A549 (cell line): ENCODE measurements at regions not wholly inside any gene's neighbourhood (a gene's known extent, or its start where the extent isn't known, plus 50 kb on each side); places are given as distances from the start of the nearest gene placed in this dataset.
A peak's percentile ranks its signal among the peaks of the same experiment; 100 is the strongest.
"Not testable (repeated sequence)": the region's sequence is repeated elsewhere in the genome, so short reads cannot be mapped to it uniquely, and the experiment has no call there.

Experiments used
- ATAC-seq, 2 experiments: fragments of 200-7000 bp in 1 of 2; fragments of >200 bp in 1 of 2; cut with Nextera tagmentation in 1 of 2; cut with Tn5 transposase in 1 of 2; 3 replicates each; pipeline versions ENCODE4 v1.8.0 to v1.9.1; 2018 to 2020; ENCODE audit warnings: mild to moderate bottlenecking in 1 of 2, moderate library complexity in 1 of 2
- CTCF ChIA-PET: fragments of 300-600 bp; sonication (Branson Sonifier 250); formaldehyde crosslinking; extraction: SDS; loops from one replicate; lab custom pipeline; 2021; ENCODE audit warnings: antibody characterized with exemption, inconsistent platforms; lab: Yijun Ruan, JAX
- POLR2A ChIA-PET: fragments of 350-600 bp; formaldehyde crosslinking; extraction: SDS; loops from one replicate; lab custom pipeline; 2021; ENCODE audit warnings: antibody characterized with exemption, inconsistent platforms; lab: Yijun Ruan, JAX
- DNase-seq, 2 experiments: peaks; one replicate each; pipeline versions ENCODE4 v3.0.0 to v3.0.0-alpha.2; 2011 to 2016; ENCODE audit warnings: low read depth in 1 of 2, low spot score in 1 of 2
- FAIRE-seq: peaks from 2 replicates; lab custom pipeline; 2011; peaks lifted over from hg19 to GRCh38; lab: Jason Lieb, UNC
- H3K27ac ChIP-seq, 2 experiments: fragments of >200 bp; sonication (Bioruptor Twin); formaldehyde crosslinking; 3 replicates each; pipeline ENCODE4 v1.5.1; 2016 to 2017
- H3K4me1 ChIP-seq: fragments of >200 bp; sonication (Bioruptor Twin); formaldehyde crosslinking; 3 replicates; pipeline ENCODE4 v1.6.1; 2016
- H3K4me2 ChIP-seq: fragments of >200 bp; sonication (Bioruptor Twin); formaldehyde crosslinking; 3 replicates; pipeline ENCODE4 v1.6.1; 2016
- H3K4me3 ChIP-seq: fragments of >200 bp; sonication (Bioruptor Twin); formaldehyde crosslinking; 3 replicates; pipeline ENCODE4 v1.5.1; 2016
- H3K9me3 ChIP-seq: fragments of >200 bp; sonication (Bioruptor Twin); formaldehyde crosslinking; 3 replicates; pipeline ENCODE4 v1.6.1; 2016
- BHLHE40 ChIP-seq: IDR thresholded peaks from 2 replicates; pipeline ENCODE4 v1.6.1; 2012; ENCODE audit warnings: low read depth, low read length, inconsistent platforms
- CHD2 ChIP-seq: fragments of 150-350 bp; IDR thresholded peaks from 2 replicates; pipeline ENCODE4 v1.6.1; 2014; ENCODE audit warnings: low read length; ENCODE audit not compliant: partially characterized antibody
- EHF ChIP-seq: fragments of 250-450 bp; sonication (Bioruptor Pico); IDR thresholded peaks from 2 replicates; pipeline ENCODE4 v1.5.0; 2020; ENCODE audit warnings: mild to moderate bottlenecking
- EP300 ChIP-seq, 2 experiments: fragments of >200 bp; sonication (Bioruptor Twin); formaldehyde crosslinking; IDR thresholded peaks; 2 replicates in 1 of 2; 3 replicates in 1 of 2; pipeline ENCODE4 v1.6.1; 2016 to 2017
- ESRRA ChIP-seq: fragments of 150-350 bp; IDR thresholded peaks from 2 replicates; pipeline ENCODE4 v1.6.1; 2014; ENCODE audit warnings: mild to moderate bottlenecking, low read length, borderline replicate concordance
- HDAC2 ChIP-seq: fragments of 200-600 bp; sonication (generic); IDR thresholded peaks from 2 replicates; pipeline ENCODE4 v1.6.1; 2016
- HOXB5 ChIP-seq: fragments of 250-450 bp; sonication (Bioruptor Pico); IDR thresholded peaks from 2 replicates; pipeline ENCODE4 v1.5.0; 2020; ENCODE audit warnings: mild to moderate bottlenecking, moderate library complexity
- JUNB ChIP-seq: fragments of >200 bp; sonication (Bioruptor Twin); formaldehyde crosslinking; IDR thresholded peaks from 2 replicates; pipeline ENCODE4 v1.6.1; 2016
- MAFK ChIP-seq: fragments of 450-650 bp; IDR thresholded peaks from 2 replicates; pipeline ENCODE4 v1.6.1; 2014; ENCODE audit not compliant: partially characterized antibody
- MAZ ChIP-seq: fragments of 150-350 bp; IDR thresholded peaks from 2 replicates; pipeline ENCODE4 v1.6.1; 2014; ENCODE audit warnings: antibody characterized with exemption, low read depth, low read length, borderline replicate concordance
- NPAS2 ChIP-seq: fragments of 250-450 bp; sonication (Bioruptor Pico); IDR thresholded peaks from 2 replicates; pipeline ENCODE4 v1.8.0; 2022; ENCODE audit warnings: mild to moderate bottlenecking, moderate library complexity, borderline replicate concordance
- NR3C1 ChIP-seq: fragments of >200 bp; sonication (Bioruptor Twin); formaldehyde crosslinking; IDR thresholded peaks from 3 replicates; pipeline ENCODE4 v1.6.1; 2017
- POLR2A ChIP-seq: IDR thresholded peaks from 2 replicates; pipeline ENCODE4 v1.6.1; 2012; ENCODE audit warnings: mild to moderate bottlenecking, low read length
- RARB ChIP-seq: fragments of 250-450 bp; sonication (Bioruptor Pico); IDR thresholded peaks from 2 replicates; pipeline ENCODE4 v1.8.0; 2021; ENCODE audit warnings: mild to moderate bottlenecking, moderate library complexity
- RFX5 ChIP-seq: fragments of 450-650 bp; IDR thresholded peaks from 2 replicates; pipeline ENCODE4 v1.7.1; 2014; ENCODE audit warnings: antibody characterized with exemption, mild to moderate bottlenecking, moderate library complexity
- SREBF2 ChIP-seq: fragments of 450-650 bp; IDR thresholded peaks from 2 replicates; pipeline ENCODE4 v1.6.1; 2014; ENCODE audit warnings: mild to moderate bottlenecking, moderate library complexity
- TFCP2L1 ChIP-seq: fragments of 250-450 bp; sonication (Bioruptor Pico); IDR thresholded peaks from 2 replicates; pipeline ENCODE4 v1.5.0; 2021; ENCODE audit warnings: mild to moderate bottlenecking
- ZFP36 ChIP-seq: fragments of 450-650 bp; IDR thresholded peaks from 2 replicates; pipeline ENCODE4 v1.6.1; 2014; ENCODE audit warnings: borderline replicate concordance; ENCODE audit not compliant: partially characterized antibody
- WGBS: methylation state at CpG from one replicate; pipeline ENCODE4 v1.1.6; 2017; ENCODE audit errors: missing lambda C conversion rate; 5-methylcytosine and 5-hydroxymethylcytosine counted together
- TF ChIP-seq, protein P1 (sequence below): fragments of 150-350 bp; IDR thresholded peaks from 2 replicates; pipeline ENCODE4 v1.6.1; 2014; ENCODE audit warnings: low read depth, mild to moderate bottlenecking, low read length
- TF ChIP-seq, protein P2 (sequence below): fragments of 200-600 bp; sonication (generic); IDR thresholded peaks from 2 replicates; pipeline ENCODE4 v1.6.1; 2016; ENCODE audit warnings: antibody characterized with exemption, mild to moderate bottlenecking, moderate library complexity
- TF ChIP-seq, protein P3 (sequence below): fragments of >200 bp; sonication (Bioruptor Twin); formaldehyde crosslinking; IDR thresholded peaks from 3 replicates; pipeline ENCODE4 v1.6.1; 2016

DNA sequence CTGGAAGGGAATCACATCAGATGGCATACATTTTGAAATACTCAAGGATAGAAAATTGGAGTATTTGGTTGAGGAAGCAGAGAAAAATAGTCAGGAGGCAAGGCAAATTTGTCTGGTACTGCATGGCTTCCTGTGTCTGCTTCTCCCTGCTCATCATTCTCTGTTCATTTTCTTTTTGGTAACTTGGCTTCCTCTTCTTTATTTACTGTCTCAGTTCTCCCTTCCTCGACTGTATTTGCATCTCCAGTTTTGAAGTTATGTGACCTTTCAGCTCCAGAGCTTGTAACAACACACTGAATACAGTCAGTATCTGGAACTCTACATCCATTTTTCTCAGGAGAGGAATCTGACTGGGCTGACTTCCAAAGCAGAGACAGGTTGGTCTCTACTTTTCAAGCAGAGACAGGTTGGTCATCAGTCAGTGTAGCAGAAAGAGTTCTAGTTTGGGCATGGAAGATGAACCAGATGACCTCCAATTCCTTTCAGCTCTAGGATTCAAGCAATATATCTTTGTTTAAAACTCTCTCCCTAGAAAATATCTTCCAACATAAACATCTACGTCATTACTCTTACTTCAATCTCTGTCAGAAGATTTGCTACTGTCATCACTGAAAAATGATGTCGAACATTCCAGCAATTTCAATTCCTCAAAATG, 571.2 kb downstream of the ADGRL2 start:
- H3K4me3 ChIP-seq = no peak overlapping the region
- WGBS = 39% methylated on average over 3 of the region's 3 CpGs
- H3K4me2 ChIP-seq = no peak overlapping the region
- ATAC-seq = no peak
- no peaks in the 10 kb centered on the region for H3K4me1 ChIP-seq
- no peak for FAIRE-seq
- TF ChIP-seq POLR2A = no peak
- no peak for TF ChIP-seq MAFK
- no peak for TF ChIP-seq BHLHE40
- no peak for TF ChIP-seq HDAC2
- no peak for TF ChIP-seq RARB
- no peak for TF ChIP-seq NPAS2
- TF ChIP-seq EP300 (IDR thresholded peaks at IDR 0.05) = no peak
- TF ChIP-seq HOXB5 (CRISPR knock-in tag) = no peak
- TF ChIP-seq RFX5 = no peak
- no peak for DNase-seq
- ChIA-PET POLR2A (no interaction called here), CTCF (no interaction called here)
- H3K27ac ChIP-seq = no peak overlapping the region
- H3K9me3 ChIP-seq = no peaks in the 10 kb centered on the region

DNA sequence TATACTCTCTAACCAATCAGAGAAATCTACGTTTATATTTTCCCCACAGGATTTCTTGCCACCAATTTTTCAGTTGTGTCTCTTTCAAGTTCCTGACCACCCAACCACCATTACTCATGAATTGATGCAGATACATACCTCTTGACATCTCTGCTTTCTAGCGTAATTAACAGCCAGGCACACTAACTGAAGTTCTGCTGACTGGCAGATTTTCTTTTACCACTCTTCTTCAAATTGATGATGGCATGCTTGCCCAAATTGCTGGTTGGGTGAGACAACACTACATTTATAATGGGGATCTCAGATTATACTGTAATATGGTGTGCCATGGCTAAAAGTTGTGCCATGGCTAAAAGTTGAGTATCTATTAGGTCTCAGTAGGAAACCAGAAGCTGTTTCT, 566.7 kb downstream of the ADGRL2 start:
- Histone ChIP-seq H3K9me3 (no peaks in the 10 kb centered on the region), H3K4me1 (no peaks in the 10 kb centered on the region), H3K4me2 (no peak overlapping the region), H3K27ac (no peak overlapping the region), H3K4me3 (no peak overlapping the region)
- no peak for DNase-seq
- TF ChIP-seq ESRRA = no peak
- no peak for TF ChIP-seq TFCP2L1 (CRISPR knock-in tag)
- peak; percentile 51 for TF ChIP-seq MAFK
- ATAC-seq = no peak
- FAIRE-seq = no peak
- CTCF ChIA-PET = no interaction called here
- 45% methylated on average over 2 of the region's 2 CpGs for WGBS
- POLR2A ChIA-PET = no interaction called here

DNA sequence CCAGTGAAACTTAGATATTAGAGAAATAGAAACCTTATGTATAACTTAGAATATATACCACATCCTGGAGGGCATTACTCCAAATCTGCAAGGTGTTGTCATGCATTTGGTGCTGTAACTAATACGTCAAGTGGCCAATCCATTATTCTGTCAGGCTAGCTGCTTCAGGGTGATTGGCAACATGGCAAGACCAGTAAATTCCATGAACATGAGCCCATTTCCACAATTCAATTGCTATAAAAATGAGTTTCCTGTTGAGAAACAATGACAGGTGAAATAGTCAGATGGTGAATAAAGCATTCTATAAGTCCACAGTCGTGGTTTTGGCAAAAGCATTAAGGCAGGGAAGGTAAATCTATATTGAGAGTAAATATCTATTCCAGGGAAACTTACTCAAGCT, 566.0 kb downstream of the ADGRL2 start:
- H3K4me1 ChIP-seq = no peaks in the 10 kb centered on the region
- WGBS = 25% methylated on average over 2 of the region's 2 CpGs
- TF ChIP-seq JUNB (no peak), ZFP36 (no peak), EHF (CRISPR knock-in tag) (no peak), ESRRA (no peak), MAZ (no peak), NR3C1 (no peak), CHD2 (no peak), SREBF2 (no peak)
- TF ChIP-seq, protein P1, sequence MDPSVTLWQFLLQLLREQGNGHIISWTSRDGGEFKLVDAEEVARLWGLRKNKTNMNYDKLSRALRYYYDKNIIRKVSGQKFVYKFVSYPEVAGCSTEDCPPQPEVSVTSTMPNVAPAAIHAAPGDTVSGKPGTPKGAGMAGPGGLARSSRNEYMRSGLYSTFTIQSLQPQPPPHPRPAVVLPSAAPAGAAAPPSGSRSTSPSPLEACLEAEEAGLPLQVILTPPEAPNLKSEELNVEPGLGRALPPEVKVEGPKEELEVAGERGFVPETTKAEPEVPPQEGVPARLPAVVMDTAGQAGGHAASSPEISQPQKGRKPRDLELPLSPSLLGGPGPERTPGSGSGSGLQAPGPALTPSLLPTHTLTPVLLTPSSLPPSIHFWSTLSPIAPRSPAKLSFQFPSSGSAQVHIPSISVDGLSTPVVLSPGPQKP = no peak
- TF ChIP-seq, protein P2, sequence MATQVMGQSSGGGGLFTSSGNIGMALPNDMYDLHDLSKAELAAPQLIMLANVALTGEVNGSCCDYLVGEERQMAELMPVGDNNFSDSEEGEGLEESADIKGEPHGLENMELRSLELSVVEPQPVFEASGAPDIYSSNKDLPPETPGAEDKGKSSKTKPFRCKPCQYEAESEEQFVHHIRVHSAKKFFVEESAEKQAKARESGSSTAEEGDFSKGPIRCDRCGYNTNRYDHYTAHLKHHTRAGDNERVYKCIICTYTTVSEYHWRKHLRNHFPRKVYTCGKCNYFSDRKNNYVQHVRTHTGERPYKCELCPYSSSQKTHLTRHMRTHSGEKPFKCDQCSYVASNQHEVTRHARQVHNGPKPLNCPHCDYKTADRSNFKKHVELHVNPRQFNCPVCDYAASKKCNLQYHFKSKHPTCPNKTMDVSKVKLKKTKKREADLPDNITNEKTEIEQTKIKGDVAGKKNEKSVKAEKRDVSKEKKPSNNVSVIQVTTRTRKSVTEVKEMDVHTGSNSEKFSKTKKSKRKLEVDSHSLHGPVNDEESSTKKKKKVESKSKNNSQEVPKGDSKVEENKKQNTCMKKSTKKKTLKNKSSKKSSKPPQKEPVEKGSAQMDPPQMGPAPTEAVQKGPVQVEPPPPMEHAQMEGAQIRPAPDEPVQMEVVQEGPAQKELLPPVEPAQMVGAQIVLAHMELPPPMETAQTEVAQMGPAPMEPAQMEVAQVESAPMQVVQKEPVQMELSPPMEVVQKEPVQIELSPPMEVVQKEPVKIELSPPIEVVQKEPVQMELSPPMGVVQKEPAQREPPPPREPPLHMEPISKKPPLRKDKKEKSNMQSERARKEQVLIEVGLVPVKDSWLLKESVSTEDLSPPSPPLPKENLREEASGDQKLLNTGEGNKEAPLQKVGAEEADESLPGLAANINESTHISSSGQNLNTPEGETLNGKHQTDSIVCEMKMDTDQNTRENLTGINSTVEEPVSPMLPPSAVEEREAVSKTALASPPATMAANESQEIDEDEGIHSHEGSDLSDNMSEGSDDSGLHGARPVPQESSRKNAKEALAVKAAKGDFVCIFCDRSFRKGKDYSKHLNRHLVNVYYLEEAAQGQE = no peak
- TF ChIP-seq, protein P3, sequence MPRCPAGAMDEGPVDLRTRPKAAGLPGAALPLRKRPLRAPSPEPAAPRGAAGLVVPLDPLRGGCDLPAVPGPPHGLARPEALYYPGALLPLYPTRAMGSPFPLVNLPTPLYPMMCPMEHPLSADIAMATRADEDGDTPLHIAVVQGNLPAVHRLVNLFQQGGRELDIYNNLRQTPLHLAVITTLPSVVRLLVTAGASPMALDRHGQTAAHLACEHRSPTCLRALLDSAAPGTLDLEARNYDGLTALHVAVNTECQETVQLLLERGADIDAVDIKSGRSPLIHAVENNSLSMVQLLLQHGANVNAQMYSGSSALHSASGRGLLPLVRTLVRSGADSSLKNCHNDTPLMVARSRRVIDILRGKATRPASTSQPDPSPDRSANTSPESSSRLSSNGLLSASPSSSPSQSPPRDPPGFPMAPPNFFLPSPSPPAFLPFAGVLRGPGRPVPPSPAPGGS = no peak
- TF ChIP-seq, all 56 proteins: peak for 0
- H3K27ac ChIP-seq = no peak overlapping the region
- ATAC-seq (no peak), FAIRE-seq (no peak), DNase-seq (no peak)
- ChIA-PET CTCF (no interaction called here), POLR2A (no interaction called here)
- H3K9me3 ChIP-seq = no peaks in the 10 kb centered on the region
- no peak overlapping the region for H3K4me3 ChIP-seq
- H3K4me2 ChIP-seq = no peak overlapping the region

DNA sequence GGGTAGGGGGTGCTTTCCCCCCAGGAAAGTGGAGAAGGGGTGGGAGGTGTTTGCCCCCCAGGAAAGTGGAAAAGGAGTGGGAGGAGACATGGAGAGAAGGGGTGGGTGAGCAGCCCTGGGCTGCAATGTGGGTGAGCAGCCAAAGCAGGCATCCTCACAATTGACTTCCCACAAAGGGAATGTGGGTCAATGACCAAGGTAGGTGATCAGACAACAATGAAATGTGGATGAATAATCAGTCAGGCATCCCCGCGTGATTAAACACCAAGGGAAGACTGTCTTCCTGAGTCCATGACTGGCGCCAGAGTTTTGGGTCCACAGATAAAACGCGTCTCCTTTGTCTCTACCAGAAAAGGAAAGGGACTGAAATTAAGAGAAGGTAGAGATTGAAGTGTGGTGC, 558.8 kb downstream of the ADGRL2 start:
- FAIRE-seq, H3K9me3 ChIP-seq, ATAC-seq, CTCF ChIA-PET, DNase-seq, H3K4me3 ChIP-seq, H3K27ac ChIP-seq, H3K4me1 ChIP-seq, H3K4me2 ChIP-seq, POLR2A ChIA-PET: not testable (repeated sequence)
- WGBS = 54% methylated on average over 5 of the region's 5 CpGs

DNA sequence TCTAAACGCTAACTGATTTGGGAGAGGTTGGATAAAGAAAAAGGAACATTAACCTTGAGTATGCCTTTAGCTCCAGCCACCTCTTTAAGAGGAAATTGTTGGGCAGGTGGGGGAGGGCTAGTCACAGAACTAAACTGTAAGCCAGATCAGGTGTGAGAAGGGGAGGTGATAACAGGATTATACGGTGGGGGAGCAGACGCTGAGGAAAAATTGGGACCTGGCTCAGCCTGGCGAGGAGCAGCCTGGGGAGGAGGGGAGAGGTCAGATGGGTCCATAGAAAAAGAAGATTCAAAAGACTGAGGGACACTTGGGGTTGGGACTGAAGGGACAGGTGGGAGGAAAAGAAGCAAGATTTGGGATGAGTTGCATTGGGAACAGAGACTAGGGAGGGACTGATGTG, 558.0 kb downstream of the ADGRL2 start:
- DNase-seq, H3K4me2 ChIP-seq, H3K27ac ChIP-seq, H3K9me3 ChIP-seq, H3K4me3 ChIP-seq, ATAC-seq, CTCF ChIA-PET, POLR2A ChIA-PET, H3K4me1 ChIP-seq, FAIRE-seq: not testable (repeated sequence)
- 58% methylated on average over 4 of the region's 4 CpGs for WGBS

DNA sequence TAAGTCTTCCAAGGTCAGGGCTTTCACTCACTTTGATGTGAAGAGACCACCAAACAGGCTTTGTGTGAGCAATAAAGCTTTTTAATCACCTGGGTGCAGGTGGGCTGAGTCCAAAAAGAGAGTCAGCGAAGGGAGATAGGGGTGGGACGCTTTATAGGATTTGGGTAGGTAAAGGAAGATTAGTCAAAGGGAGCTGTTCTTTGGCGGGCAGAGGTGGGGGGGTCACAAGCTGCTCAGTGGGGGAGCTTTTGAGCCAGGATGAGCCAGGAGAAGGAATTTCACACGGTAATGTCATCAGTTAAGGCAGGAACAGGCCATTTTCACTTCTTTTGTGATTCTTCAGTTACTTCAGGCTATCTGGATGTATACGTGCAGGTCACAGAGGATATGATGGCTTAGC, 553.8 kb downstream of the ADGRL2 start:
- H3K4me3 ChIP-seq, H3K9me3 ChIP-seq, ATAC-seq, POLR2A ChIA-PET, DNase-seq, H3K4me1 ChIP-seq, H3K27ac ChIP-seq, H3K4me2 ChIP-seq, CTCF ChIA-PET, FAIRE-seq: not testable (repeated sequence)
- 21% methylated on average over 4 of the region's 5 CpGs for WGBS
